Coronary artery (tissue), 2 donors: ENCODE measurements at regions not wholly inside any gene's neighbourhood (a gene's known extent, or its start where the extent isn't known, plus 50 kb on each side); places are given as distances from the start of the nearest gene placed in this dataset.

Experiments used
- DNase-seq: peaks from one replicate; pipeline ENCODE4 v3.0.0-alpha.2; 2017; ENCODE audit warnings: low spot score
- H3K27ac ChIP-seq, 2 donors: fragments of 200-600 bp; sonication (generic); one replicate each; pipeline ENCODE4 v1.5.1; 2016 to 2019
- H3K4me3 ChIP-seq: fragments of 200-600 bp; sonication (generic); 2 replicates; pipeline ENCODE4 v1.5.1; 2016; ENCODE audit warnings: mild to moderate bottlenecking, moderate library complexity
- TF ChIP-seq, protein P1 (sequence below): fragments of 200-600 bp; sonication (generic); IDR thresholded peaks from one replicate; pipeline ENCODE4 v1.5.1; 2019; ENCODE audit warnings: antibody characterized with exemption

DNA sequence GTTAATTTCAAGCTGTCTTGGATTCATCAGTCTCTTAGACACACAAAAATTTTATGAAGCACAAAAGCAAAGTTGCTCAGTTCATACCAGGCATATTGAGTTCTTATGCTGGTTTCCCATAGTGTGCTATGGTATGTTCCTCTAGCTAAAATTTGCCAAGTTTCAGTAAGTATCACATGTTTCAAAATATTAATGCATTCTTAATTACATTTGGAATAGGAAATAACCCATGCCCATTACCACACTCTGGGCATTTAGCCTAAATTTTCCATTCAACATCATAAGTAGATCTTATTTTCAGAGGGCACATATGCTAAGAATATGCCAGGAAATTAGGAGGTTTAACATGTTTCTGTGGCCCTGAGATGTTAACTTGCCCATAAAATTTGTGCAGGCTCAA, 289.9 kb downstream of the SHOX2 start:
- Histone ChIP-seq H3K4me3 (no peak overlapping the region), H3K27ac (no peak overlapping the region)
- DNase-seq = no peak
- TF ChIP-seq, protein P1, sequence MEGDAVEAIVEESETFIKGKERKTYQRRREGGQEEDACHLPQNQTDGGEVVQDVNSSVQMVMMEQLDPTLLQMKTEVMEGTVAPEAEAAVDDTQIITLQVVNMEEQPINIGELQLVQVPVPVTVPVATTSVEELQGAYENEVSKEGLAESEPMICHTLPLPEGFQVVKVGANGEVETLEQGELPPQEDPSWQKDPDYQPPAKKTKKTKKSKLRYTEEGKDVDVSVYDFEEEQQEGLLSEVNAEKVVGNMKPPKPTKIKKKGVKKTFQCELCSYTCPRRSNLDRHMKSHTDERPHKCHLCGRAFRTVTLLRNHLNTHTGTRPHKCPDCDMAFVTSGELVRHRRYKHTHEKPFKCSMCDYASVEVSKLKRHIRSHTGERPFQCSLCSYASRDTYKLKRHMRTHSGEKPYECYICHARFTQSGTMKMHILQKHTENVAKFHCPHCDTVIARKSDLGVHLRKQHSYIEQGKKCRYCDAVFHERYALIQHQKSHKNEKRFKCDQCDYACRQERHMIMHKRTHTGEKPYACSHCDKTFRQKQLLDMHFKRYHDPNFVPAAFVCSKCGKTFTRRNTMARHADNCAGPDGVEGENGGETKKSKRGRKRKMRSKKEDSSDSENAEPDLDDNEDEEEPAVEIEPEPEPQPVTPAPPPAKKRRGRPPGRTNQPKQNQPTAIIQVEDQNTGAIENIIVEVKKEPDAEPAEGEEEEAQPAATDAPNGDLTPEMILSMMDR = no peak

DNA sequence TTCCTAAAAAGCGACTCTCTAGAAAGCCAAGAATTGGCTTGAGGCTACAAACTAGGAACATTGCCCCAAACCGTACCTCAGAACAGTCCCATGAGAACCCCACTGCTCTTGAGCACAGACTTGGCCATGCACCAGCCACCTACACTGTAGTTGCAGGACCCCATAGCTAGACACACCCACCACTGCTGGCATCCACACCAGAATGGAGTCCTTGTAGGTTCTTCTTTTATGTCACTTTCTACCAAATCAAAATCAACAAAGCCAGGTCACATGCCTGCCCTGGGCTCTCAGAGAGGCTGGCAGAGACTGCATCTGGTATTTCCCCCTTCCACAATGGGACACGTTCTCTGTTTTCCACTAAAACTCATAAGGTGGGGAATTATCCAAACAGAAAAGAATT, 290.5 kb downstream of the SHOX2 start:
- no peak for DNase-seq
- Histone ChIP-seq H3K4me3 (no peak overlapping the region), H3K27ac (no peak overlapping the region)
- TF ChIP-seq, protein P1 = no peak

DNA sequence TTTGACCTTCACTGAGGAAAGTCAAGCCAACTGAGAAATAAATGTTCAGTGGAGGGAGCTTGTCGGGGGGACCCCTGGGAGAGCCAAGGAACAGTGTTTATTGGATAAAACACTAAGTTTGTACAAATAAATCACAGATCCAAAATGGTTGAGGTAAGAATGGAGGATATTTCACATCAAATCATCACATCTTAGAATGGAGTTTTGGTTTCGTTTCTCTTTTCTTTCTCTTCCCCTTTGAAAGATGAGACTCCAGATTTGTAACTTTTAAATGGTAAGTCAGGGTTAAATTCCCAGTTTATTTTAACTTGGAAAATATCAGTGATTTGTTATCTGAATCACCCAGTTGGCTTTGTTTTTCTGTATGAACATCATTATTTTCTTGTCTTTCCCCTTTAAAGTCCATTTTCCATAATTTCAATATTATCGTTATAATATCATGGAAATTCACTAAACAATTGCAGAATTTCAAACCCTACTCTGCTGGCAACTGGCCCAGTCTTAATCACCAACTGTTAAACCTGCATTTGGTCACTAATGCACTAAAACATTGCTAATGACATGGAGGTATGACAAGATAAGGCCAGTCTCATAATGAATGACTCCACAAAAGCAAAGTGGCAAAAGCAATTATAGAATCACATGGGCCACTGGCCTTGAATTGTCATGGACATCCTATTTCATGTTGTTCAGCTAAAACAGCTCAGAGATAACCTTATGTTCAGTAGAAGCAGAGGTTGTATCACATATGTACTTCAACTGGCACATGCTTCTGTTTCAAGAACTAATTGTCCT, 295.1 kb downstream of the SHOX2 start:
- no peak for DNase-seq
- TF ChIP-seq, protein P1 = no peak
- H3K27ac ChIP-seq = no peak overlapping the region
- H3K4me3 ChIP-seq = no peak overlapping the region

DNA sequence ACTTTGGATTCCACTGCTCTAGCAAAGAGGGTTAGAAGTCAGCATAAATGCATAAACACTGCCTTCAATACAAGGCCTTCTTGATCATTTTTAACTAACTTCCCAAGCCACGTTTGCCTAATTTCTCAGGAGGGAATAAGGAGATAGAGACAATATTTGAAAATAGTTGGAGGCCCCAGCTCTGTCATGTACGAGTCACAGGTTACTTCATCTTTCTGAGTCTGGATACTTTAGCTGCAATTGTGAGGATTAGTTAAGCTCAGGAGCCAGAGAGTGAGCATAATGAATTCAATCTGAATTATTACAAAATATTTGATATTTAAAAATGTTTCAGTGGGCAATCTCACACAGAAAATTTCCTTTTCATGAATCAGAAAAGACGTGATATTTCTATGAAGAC, 298.9 kb downstream of the SHOX2 start:
- no peak for DNase-seq
- H3K27ac ChIP-seq = no peak overlapping the region
- no peak overlapping the region for H3K4me3 ChIP-seq
- TF ChIP-seq, protein P1 = no peak

DNA sequence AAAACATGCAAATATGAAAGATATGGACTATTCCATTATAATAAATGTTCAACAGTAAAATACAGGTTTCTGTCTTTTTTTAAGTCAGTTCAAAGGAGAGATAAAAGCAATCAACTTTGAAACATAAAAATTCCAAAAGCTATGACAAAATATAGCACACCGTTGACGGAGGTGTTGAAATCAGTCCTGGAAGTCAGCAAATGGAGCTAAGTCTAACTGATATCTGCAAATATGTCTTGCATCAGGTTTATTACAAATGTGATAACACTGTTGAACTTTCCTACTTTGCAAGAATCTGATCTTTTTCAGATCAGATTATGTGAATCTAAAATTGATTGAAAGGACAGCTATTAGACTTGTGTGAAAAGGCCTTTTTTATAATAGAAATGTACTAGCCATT, 300.7 kb downstream of the SHOX2 start:
- no peak for DNase-seq
- Histone ChIP-seq H3K4me3 (no peak overlapping the region), H3K27ac (no peak overlapping the region)
- TF ChIP-seq, protein P1 = no peak

DNA sequence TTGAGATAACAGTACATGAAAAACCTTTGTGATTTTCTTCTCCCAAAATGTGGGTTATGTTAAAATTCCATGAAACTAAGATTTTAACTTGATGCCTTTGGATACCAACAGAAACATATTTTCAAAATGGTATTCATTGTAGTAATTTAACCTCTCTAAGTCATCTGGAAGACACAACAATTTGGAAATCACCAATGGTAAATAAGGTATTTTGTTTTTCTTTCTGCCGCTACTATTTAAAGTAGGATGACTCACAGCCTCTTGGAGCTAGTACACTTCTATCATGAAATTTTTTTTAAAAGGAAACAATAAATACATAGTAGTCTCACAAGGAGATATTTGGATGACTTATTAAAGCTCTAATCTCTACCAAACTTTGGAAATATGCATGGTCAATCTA, 291.6 kb upstream of the VEPH1 start:
- DNase-seq = no peak
- TF ChIP-seq, protein P1 = no peak
- no peak overlapping the region for H3K4me3 ChIP-seq
- H3K27ac ChIP-seq = no peak overlapping the region

DNA sequence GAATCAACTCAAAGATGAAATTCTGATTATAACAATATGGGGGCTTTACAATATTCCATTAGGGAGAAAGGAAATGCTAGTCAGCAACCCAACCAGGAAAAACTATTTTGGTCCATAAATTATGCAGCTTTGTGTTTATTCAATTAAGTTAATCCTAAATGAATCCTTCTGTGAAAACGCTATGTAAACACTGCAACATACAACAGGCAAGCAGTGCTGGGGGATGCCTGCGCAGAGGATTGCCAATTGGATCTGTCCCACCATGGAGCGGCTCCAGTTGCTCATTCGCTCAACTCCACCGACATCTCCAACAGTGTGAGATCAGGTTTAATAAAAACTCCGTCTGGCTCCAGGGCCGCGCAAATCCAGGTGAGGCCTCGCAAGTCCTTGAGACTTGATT, 290.5 kb upstream of the VEPH1 start:
- TF ChIP-seq, protein P1 = no peak
- Histone ChIP-seq H3K4me3 (no peak overlapping the region), H3K27ac (no peak overlapping the region)
- no peak for DNase-seq
